SK-N-SH treated with all-trans-retinoic acid at 6 μM for 48 hours (cell line): ENCODE measurements at regions not wholly inside any gene's neighbourhood (a gene's known extent, or its start where the extent isn't known, plus 50 kb on each side); places are given as distances from the start of the nearest gene placed in this dataset.

Experiments used
- ATAC-seq: fragments of 200-7000 bp; cut with Tn5 transposase; 3 replicates; pipeline ENCODE4 v1.9.1; 2020; ENCODE audit warnings: mild to moderate bottlenecking, moderate library complexity
- ARNTL ChIP-seq: fragments of 450-650 bp; formaldehyde crosslinking; IDR thresholded peaks from 2 replicates; pipeline ENCODE4 v1.5.0; 2020; ENCODE audit warnings: low read depth, mild to moderate bottlenecking, moderate library complexity, borderline replicate concordance
- CREB5 ChIP-seq: fragments of 250-450 bp; sonication (Bioruptor Pico); IDR thresholded peaks from 2 replicates; pipeline ENCODE4 v1.5.1; 2020; ENCODE audit warnings: low read depth, mild to moderate bottlenecking, moderate library complexity
- CSDC2 ChIP-seq: fragments of 250-450 bp; sonication (Bioruptor Pico); IDR thresholded peaks from 2 replicates; pipeline ENCODE4 v1.5.0; 2020; ENCODE audit warnings: mild to moderate bottlenecking, moderate library complexity
- CSRNP3 ChIP-seq: fragments of 250-450 bp; sonication (Bioruptor Pico); IDR thresholded peaks from 2 replicates; pipeline ENCODE4 v1.5.1; 2021; ENCODE audit warnings: mild to moderate bottlenecking, moderate library complexity
- ESRRG ChIP-seq: fragments of 250-450 bp; sonication (Bioruptor Pico); IDR thresholded peaks from 2 replicates; pipeline ENCODE4 v1.6.1; 2021; ENCODE audit warnings: mild to moderate bottlenecking
- GLIS3 ChIP-seq: fragments of 250-450 bp; sonication (Bioruptor Pico); IDR thresholded peaks from 2 replicates; pipeline ENCODE4 v1.5.0; 2020; ENCODE audit warnings: mild to moderate bottlenecking, moderate library complexity
- ISL1 ChIP-seq: fragments of 250-450 bp; sonication (Bioruptor Pico); IDR thresholded peaks from 2 replicates; pipeline ENCODE4 v2.1.2; 2022; ENCODE audit warnings: mild to moderate bottlenecking, moderate library complexity
- OSR1 ChIP-seq: fragments of 250-450 bp; sonication (Bioruptor Pico); IDR thresholded peaks from 2 replicates; pipeline ENCODE4 v1.8.0; 2022; ENCODE audit warnings: moderate library complexity, mild to moderate bottlenecking, inconsistent platforms
- PATZ1 ChIP-seq: fragments of 250-450 bp; sonication (Bioruptor Pico); IDR thresholded peaks from 2 replicates; pipeline ENCODE4 v1.8.0; 2020; ENCODE audit warnings: mild to moderate bottlenecking, moderate library complexity, borderline replicate concordance
- POU6F1 ChIP-seq: fragments of 250-450 bp; sonication (Bioruptor Pico); IDR thresholded peaks from 2 replicates; pipeline ENCODE4 v1.8.0; 2021; ENCODE audit warnings: low read depth, mild to moderate bottlenecking, moderate library complexity, borderline replicate concordance
- PPARA ChIP-seq: fragments of 250-450 bp; sonication (Bioruptor Pico); IDR thresholded peaks from 2 replicates; pipeline ENCODE4 v1.5.0; 2020; ENCODE audit warnings: mild to moderate bottlenecking, borderline replicate concordance
- RARB ChIP-seq: fragments of 250-450 bp; sonication (Bioruptor Pico); IDR thresholded peaks from 2 replicates; pipeline ENCODE4 v1.8.0; 2021; ENCODE audit warnings: mild to moderate bottlenecking, moderate library complexity
- SNAI2 ChIP-seq: fragments of 250-450 bp; sonication (Bioruptor Pico); IDR thresholded peaks from 2 replicates; pipeline ENCODE4 v1.5.0; 2020; ENCODE audit warnings: mild to moderate bottlenecking, moderate library complexity
- TOX ChIP-seq: fragments of 250-450 bp; sonication (Bioruptor Pico); IDR thresholded peaks from 2 replicates; pipeline ENCODE4 v1.8.0; 2021; ENCODE audit warnings: mild to moderate bottlenecking, moderate library complexity, borderline replicate concordance
- TSHZ2 ChIP-seq: fragments of 250-450 bp; sonication (Bioruptor Pico); IDR thresholded peaks from 2 replicates; pipeline ENCODE4 v1.5.0; 2020; ENCODE audit warnings: mild to moderate bottlenecking, moderate library complexity
- ZC3H10 ChIP-seq: fragments of 250-450 bp; sonication (Bioruptor Pico); IDR thresholded peaks from 2 replicates; pipeline ENCODE4 v1.5.1; 2021; ENCODE audit warnings: mild to moderate bottlenecking, moderate library complexity
- ZFP3 ChIP-seq: fragments of 250-450 bp; sonication (Bioruptor Pico); IDR thresholded peaks from 2 replicates; pipeline ENCODE4 v1.5.0; 2020; ENCODE audit warnings: mild to moderate bottlenecking, moderate library complexity
- ZFP30 ChIP-seq: fragments of 450-650 bp; formaldehyde crosslinking; IDR thresholded peaks from 2 replicates; pipeline ENCODE4 v1.5.0; 2022; ENCODE audit warnings: mild to moderate bottlenecking, moderate library complexity
- ZNF565 ChIP-seq: fragments of 450-650 bp; formaldehyde crosslinking; conservative IDR thresholded peaks from 2 replicates; pipeline ENCODE4 v1.5.0; 2020; ENCODE audit warnings: low read depth, mild to moderate bottlenecking, moderate library complexity
- ZNF70 ChIP-seq: fragments of 450-650 bp; formaldehyde crosslinking; IDR thresholded peaks from 2 replicates; pipeline ENCODE4 v1.5.0; 2020; ENCODE audit warnings: mild to moderate bottlenecking, moderate library complexity
- ZNF8 ChIP-seq: fragments of 450-650 bp; formaldehyde crosslinking; IDR thresholded peaks from 2 replicates; pipeline ENCODE4 v1.5.0; 2020; ENCODE audit warnings: mild to moderate bottlenecking, moderate library complexity

- no peak for ATAC-seq
- TF ChIP-seq ESRRG (CRISPR knock-in tag): no peak
- no peak for TF ChIP-seq TOX (CRISPR knock-in tag)
- no peak for TF ChIP-seq ZC3H10 (CRISPR knock-in tag)
- TF ChIP-seq PATZ1 (CRISPR knock-in tag): no peak
- TF ChIP-seq CSDC2 (CRISPR knock-in tag): no peak
- no peak for TF ChIP-seq ZNF8 (CRISPR knock-in tag)
- no peak for TF ChIP-seq ZFP30 (CRISPR knock-in tag)
Measured at GRCh38 chr5:171586436-171586835, 167.0 kb downstream of the FGF18 start.

GRCh38 chr5:171588046-171588445 is 168.6 kb downstream of the FGF18 start:
- no peak for ATAC-seq
- TF ChIP-seq ZFP3 (CRISPR knock-in tag) (no peak), ZNF70 (CRISPR knock-in tag) (no peak), SNAI2 (CRISPR knock-in tag) (no peak), PPARA (CRISPR knock-in tag) (no peak), ISL1 (CRISPR knock-in tag) (no peak), CSRNP3 (CRISPR knock-in tag) (no peak)

- no peak for ATAC-seq
- TF ChIP-seq GLIS3 (no peak), ZFP30 (CRISPR knock-in tag) (no peak), ZFP3 (CRISPR knock-in tag) (no peak), POU6F1 (CRISPR knock-in tag) (no peak), ESRRG (CRISPR knock-in tag) (no peak), TOX (CRISPR knock-in tag) (no peak), CSRNP3 (CRISPR knock-in tag) (no peak), PATZ1 (CRISPR knock-in tag) (no peak), OSR1 (CRISPR knock-in tag) (no peak), ZNF70 (CRISPR knock-in tag) (no peak), ISL1 (CRISPR knock-in tag) (no peak), PPARA (CRISPR knock-in tag) (no peak), CREB5 (no peak), SNAI2 (CRISPR knock-in tag) (no peak), RARB (CRISPR knock-in tag) (no peak), TSHZ2 (CRISPR knock-in tag) (no peak), ZNF8 (CRISPR knock-in tag) (no peak), ARNTL (CRISPR knock-in tag) (no peak), ZC3H10 (CRISPR knock-in tag) (no peak), ZNF565 (CRISPR knock-in tag) (no peak)
Measured at GRCh38 chr5:171588790-171589189, 169.3 kb downstream of the FGF18 start.
